Endothelial cell (in vitro differentiated cells): ENCODE measurements at regions not wholly inside any gene's neighbourhood (a gene's known extent, or its start where the extent isn't known, plus 50 kb on each side); places are given as distances from the start of the nearest gene placed in this dataset.

Experiments used
- DNase-seq: peaks from one replicate; pipeline ENCODE4 v3.0.0; 2021; ENCODE audit warnings: low spot score
- H3K27ac Mint-ChIP-seq: one replicate; pipeline ENCODE4 v1.8.0; 2021; ENCODE audit warnings: mixed read lengths, inconsistent platforms; ENCODE audit not compliant: unreplicated experiment
- H3K27me3 Mint-ChIP-seq: one replicate; pipeline ENCODE4 v1.8.0; 2021; ENCODE audit warnings: mild to moderate bottlenecking, moderate library complexity, mixed read lengths, inconsistent platforms; ENCODE audit not compliant: unreplicated experiment
- H3K36me3 Mint-ChIP-seq: one replicate; pipeline ENCODE4 v1.8.0; 2021; ENCODE audit warnings: mild to moderate bottlenecking, low read depth, mixed read lengths, inconsistent platforms; ENCODE audit not compliant: unreplicated experiment
- H3K4me1 Mint-ChIP-seq: one replicate; pipeline ENCODE4 v1.8.0; 2021; ENCODE audit warnings: mild to moderate bottlenecking, mixed read lengths, inconsistent platforms; ENCODE audit not compliant: unreplicated experiment
- H3K4me3 Mint-ChIP-seq: one replicate; pipeline ENCODE4 v1.8.0; 2021; ENCODE audit warnings: mild to moderate bottlenecking, mixed read lengths, inconsistent platforms; ENCODE audit not compliant: unreplicated experiment
- H3K9me3 Mint-ChIP-seq: one replicate; pipeline ENCODE4 v1.8.0; 2021; ENCODE audit warnings: mixed read lengths, inconsistent platforms; ENCODE audit not compliant: unreplicated experiment
- CTCF ChIP-seq: fragments of 200-600 bp; sonication (generic); IDR thresholded peaks from one replicate; pipeline ENCODE4 v1.5.0; 2021; ENCODE audit warnings: antibody characterized with exemption; ENCODE audit not compliant: unreplicated experiment

DNA sequence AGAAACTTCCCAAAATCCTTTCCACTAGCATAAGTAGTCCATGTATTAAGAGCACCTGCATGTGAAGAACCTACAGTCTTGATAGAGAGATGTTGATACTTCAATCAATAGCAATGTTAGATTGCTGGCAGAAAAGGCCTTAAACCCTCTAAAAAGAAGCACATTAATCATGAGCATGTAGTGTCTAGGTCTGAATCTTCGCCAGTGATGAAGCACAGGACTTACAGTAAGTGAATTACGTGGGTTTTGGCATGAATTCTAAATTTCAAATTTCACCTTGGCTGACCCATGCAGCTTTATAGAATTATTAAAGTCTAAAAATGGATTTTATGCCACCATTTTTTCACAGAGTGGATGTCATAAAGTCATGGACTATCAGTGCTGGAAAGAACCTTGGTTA, 791.6 kb upstream of the NOVA1 start:
- no peaks in the 10 kb centered on the region for H3K4me1 Mint-ChIP-seq
- H3K27me3 Mint-ChIP-seq, result no peaks in the 10 kb centered on the region
- H3K9me3 Mint-ChIP-seq, result no peaks in the 10 kb centered on the region
- TF ChIP-seq CTCF, result no peak
- DNase-seq, result no peak
- no peak overlapping the region for H3K27ac Mint-ChIP-seq
- H3K4me3 Mint-ChIP-seq, result no peak overlapping the region
- no peaks in the 10 kb centered on the region for H3K36me3 Mint-ChIP-seq

- Mint-ChIP-seq H3K36me3 (no peaks in the 10 kb centered on the region), H3K9me3 (no peaks in the 10 kb centered on the region), H3K4me3 (no peak overlapping the region), H3K27ac (no peak overlapping the region), H3K4me1 (no peaks in the 10 kb centered on the region), H3K27me3 (no peaks in the 10 kb centered on the region)
- no peak for TF ChIP-seq CTCF
- no peak for DNase-seq
These were observed 792.3 kb upstream of the NOVA1 start for GRCh38 chr14:27390155-27390554.

DNA sequence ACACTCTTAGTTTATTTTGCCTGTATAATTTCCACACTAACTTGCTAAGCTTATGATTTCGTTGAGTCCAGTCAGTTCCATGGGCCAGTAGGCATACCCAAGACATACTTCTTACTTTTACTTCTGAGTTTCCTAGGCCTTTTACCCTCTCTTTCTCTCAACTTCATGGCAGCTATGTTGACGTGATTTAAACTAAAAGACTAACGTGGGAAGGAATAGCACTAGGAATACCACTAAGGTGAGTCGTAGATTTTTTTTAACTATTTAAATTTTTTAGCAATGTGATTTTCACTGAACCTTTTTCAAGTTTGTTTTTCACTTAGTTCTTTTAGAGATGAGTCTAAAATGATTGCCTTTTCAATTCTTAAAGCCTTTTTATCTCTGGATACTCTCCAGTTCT, 793.5 kb upstream of the NOVA1 start:
- TF ChIP-seq CTCF, result no peak
- H3K9me3 Mint-ChIP-seq, result no peaks in the 10 kb centered on the region
- H3K36me3 Mint-ChIP-seq, result no peaks in the 10 kb centered on the region
- no peak overlapping the region for H3K4me3 Mint-ChIP-seq
- H3K27me3 Mint-ChIP-seq, result no peaks in the 10 kb centered on the region
- H3K4me1 Mint-ChIP-seq, result no peaks in the 10 kb centered on the region
- H3K27ac Mint-ChIP-seq, result no peak overlapping the region
- DNase-seq, result no peak

- Mint-ChIP-seq H3K27me3 (no peaks in the 10 kb centered on the region), H3K36me3 (no peaks in the 10 kb centered on the region), H3K4me3 (no peak overlapping the region), H3K4me1 (no peaks in the 10 kb centered on the region), H3K27ac (no peak overlapping the region), H3K9me3 (no peaks in the 10 kb centered on the region)
- TF ChIP-seq CTCF, result no peak
- no peak for DNase-seq
These were observed 794.3 kb upstream of the NOVA1 start for GRCh38 chr14:27392153-27392552.

DNA sequence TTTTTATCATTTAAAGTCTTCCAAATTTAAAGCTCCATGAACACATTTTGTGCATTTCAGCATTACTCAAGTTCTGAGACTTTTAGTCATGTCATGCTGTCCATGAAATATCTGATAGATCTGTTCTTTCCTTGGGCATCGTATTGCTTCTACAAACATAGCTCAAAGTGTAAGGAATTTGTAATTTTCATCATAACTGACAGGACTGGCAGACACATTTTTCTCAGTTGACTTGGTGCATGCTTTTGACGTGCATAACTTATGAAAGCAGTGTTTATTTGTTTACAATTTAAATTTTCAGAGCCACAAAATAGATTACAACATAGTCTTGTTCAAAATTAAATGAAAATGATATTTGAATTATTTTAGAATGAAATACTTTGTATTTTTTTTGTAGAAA, 812.1 kb upstream of the NOVA1 start:
- H3K36me3 Mint-ChIP-seq, result no peaks in the 10 kb centered on the region
- H3K9me3 Mint-ChIP-seq, result no peaks in the 10 kb centered on the region
- no peak overlapping the region for H3K4me3 Mint-ChIP-seq
- H3K27me3 Mint-ChIP-seq, result no peaks in the 10 kb centered on the region
- DNase-seq, result no peak
- no peaks in the 10 kb centered on the region for H3K4me1 Mint-ChIP-seq
- TF ChIP-seq CTCF, result no peak
- H3K27ac Mint-ChIP-seq, result no peak overlapping the region
